ENCODE measurements at regions not wholly inside any gene's neighbourhood (a gene's known extent, or its start where the extent isn't known, plus 50 kb on each side); places are given as distances from the start of the nearest gene placed in this dataset.
A peak's percentile ranks its signal among the peaks of the same experiment; 100 is the strongest.

GRCh38 chr13:48761256-48761655 is 107.5 kb downstream of the CYSLTR2 start:
- no peak for DNase-seq (ENCODE audit: low spot score)

GRCh38 chr13:48769107-48769704 is 115.5 kb downstream of the CYSLTR2 start:
- DNase-seq (ENCODE audit: low spot score): peak; percentile 90

- DNase-seq (ENCODE audit: low spot score): no peak
Measured at GRCh38 chr13:48770372-48770771, 116.6 kb downstream of the CYSLTR2 start.

GRCh38 chr13:48772908-48773307 is 119.2 kb downstream of the CYSLTR2 start:
- DNase-seq (ENCODE audit: low spot score): no peak

GRCh38 chr13:48773531-48774275 is 120.0 kb downstream of the CYSLTR2 start:
- no peak for DNase-seq (ENCODE audit: low spot score)

GRCh38 chr13:48775285-48775684 is 121.6 kb downstream of the CYSLTR2 start:
- no peak for DNase-seq (ENCODE audit: low spot score)

- DNase-seq (ENCODE audit: low spot score): no peak
Measured at GRCh38 chr13:48775804-48776203, 122.1 kb downstream of the CYSLTR2 start.

GRCh38 chr13:48776401-48776800 is 122.7 kb downstream of the CYSLTR2 start:
- no peak for DNase-seq (ENCODE audit: low spot score)

GRCh38 chr13:48778610-48779009 is 124.9 kb downstream of the CYSLTR2 start:
- DNase-seq (ENCODE audit: low spot score): no peak

- DNase-seq (ENCODE audit: low spot score): no peak
Measured at GRCh38 chr13:48780713-48781341, 127.1 kb downstream of the CYSLTR2 start.

- no peak for DNase-seq (ENCODE audit: low spot score)
Measured at GRCh38 chr13:48782429-48782840, 128.7 kb downstream of the CYSLTR2 start.

- peak; percentile 7 for DNase-seq (ENCODE audit: low spot score)
Measured at GRCh38 chr13:48783181-48783630, 129.5 kb downstream of the CYSLTR2 start.

- no peak for DNase-seq (ENCODE audit: low spot score)
Measured at GRCh38 chr13:48783695-48784230, 130.0 kb downstream of the CYSLTR2 start.

GRCh38 chr13:48784916-48785548 is 131.3 kb downstream of the CYSLTR2 start:
- DNase-seq (ENCODE audit: low spot score): no peak

GRCh38 chr13:48790199-48790598 is 136.5 kb downstream of the CYSLTR2 start:
- no peak for DNase-seq (ENCODE audit: low spot score)

GRCh38 chr13:48790966-48791365 is 137.2 kb downstream of the CYSLTR2 start:
- DNase-seq (ENCODE audit: low spot score): no peak

- no peak for DNase-seq (ENCODE audit: low spot score)
Measured at GRCh38 chr13:48797127-48797526, 143.4 kb downstream of the CYSLTR2 start.

GRCh38 chr13:48797761-48798160 is 144.0 kb downstream of the CYSLTR2 start:
- DNase-seq (ENCODE audit: low spot score): no peak

GRCh38 chr13:48798180-48798579 is 144.5 kb downstream of the CYSLTR2 start:
- DNase-seq (ENCODE audit: low spot score): no peak

GRCh38 chr13:48801255-48801654 is 147.5 kb downstream of the CYSLTR2 start:
- peak; percentile 30 for DNase-seq (ENCODE audit: low spot score)

GRCh38 chr13:48804821-48805601 is 151.3 kb downstream of the CYSLTR2 start:
- DNase-seq (ENCODE audit: low spot score): no peak

GRCh38 chr13:48806522-48806921 is 152.8 kb downstream of the CYSLTR2 start:
- DNase-seq (ENCODE audit: low spot score): no peak

Data from RKO (cell line).